Brain microvascular endothelial cell (primary cell): ENCODE measurements at regions not wholly inside any gene's neighbourhood (a gene's known extent, or its start where the extent isn't known, plus 50 kb on each side); places are given as distances from the start of the nearest gene placed in this dataset.
"Not testable (repeated sequence)": the region's sequence is repeated elsewhere in the genome, so short reads cannot be mapped to it uniquely, and the experiment has no call there.

Experiments used
- DNase-seq: peaks from one replicate; pipeline ENCODE4 v3.0.0-alpha.2; 2020
- H3K27ac ChIP-seq: fragments of 250-450 bp; sonication (Bioruptor Pico); 2 replicates; pipeline ENCODE4 v1.5.1; 2020; ENCODE audit warnings: mild to moderate bottlenecking, moderate library complexity
- H3K27me3 ChIP-seq: fragments of 250-450 bp; sonication (Bioruptor Pico); replicated peaks from 2 replicates; pipeline ENCODE4 v1.5.1; 2020; ENCODE audit warnings: mild to moderate bottlenecking
- H3K36me3 ChIP-seq: fragments of 250-450 bp; sonication (Bioruptor Pico); replicated peaks from 2 replicates; pipeline ENCODE4 v1.5.1; 2020; ENCODE audit warnings: mild to moderate bottlenecking
- H3K4me3 ChIP-seq: 2 replicates; pipeline ENCODE4 v1.5.1; 2011; ENCODE audit warnings: low read depth, mild to moderate bottlenecking, control low read depth, low read length, moderate library complexity
- in situ Hi-C: cut with HindIII; loops from 2 replicates; pipeline ENCODE4 v1.10.0; 2017; ENCODE audit warnings: low sequenced_read_pairs, low pct_ligation_motif_present
- TF ChIP-seq, protein P1 (sequence below): IDR thresholded peaks from 2 replicates; pipeline ENCODE4 v1.5.1; 2011; ENCODE audit warnings: low read depth, mild to moderate bottlenecking, moderate library complexity, low read length, control low read depth, inconsistent platforms; ENCODE audit errors: missing control alignments

- DNase-seq = no peak
- TF ChIP-seq, protein P1, sequence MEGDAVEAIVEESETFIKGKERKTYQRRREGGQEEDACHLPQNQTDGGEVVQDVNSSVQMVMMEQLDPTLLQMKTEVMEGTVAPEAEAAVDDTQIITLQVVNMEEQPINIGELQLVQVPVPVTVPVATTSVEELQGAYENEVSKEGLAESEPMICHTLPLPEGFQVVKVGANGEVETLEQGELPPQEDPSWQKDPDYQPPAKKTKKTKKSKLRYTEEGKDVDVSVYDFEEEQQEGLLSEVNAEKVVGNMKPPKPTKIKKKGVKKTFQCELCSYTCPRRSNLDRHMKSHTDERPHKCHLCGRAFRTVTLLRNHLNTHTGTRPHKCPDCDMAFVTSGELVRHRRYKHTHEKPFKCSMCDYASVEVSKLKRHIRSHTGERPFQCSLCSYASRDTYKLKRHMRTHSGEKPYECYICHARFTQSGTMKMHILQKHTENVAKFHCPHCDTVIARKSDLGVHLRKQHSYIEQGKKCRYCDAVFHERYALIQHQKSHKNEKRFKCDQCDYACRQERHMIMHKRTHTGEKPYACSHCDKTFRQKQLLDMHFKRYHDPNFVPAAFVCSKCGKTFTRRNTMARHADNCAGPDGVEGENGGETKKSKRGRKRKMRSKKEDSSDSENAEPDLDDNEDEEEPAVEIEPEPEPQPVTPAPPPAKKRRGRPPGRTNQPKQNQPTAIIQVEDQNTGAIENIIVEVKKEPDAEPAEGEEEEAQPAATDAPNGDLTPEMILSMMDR = no peak
- Histone ChIP-seq H3K27me3 (no peaks in the 10 kb centered on the region), H3K27ac (no peak overlapping the region), H3K4me3 (no peak overlapping the region), H3K36me3 (no peaks in the 10 kb centered on the region)
- in situ Hi-C loops = no loop called here
Measured at GRCh38 chr4:3623106-3623505, 90.9 kb upstream of the LRPAP1 start.

GRCh38 chr4:3620365-3620764, 88.1 kb upstream of the LRPAP1 start:
- H3K36me3 ChIP-seq, H3K27ac ChIP-seq, H3K27me3 ChIP-seq, H3K4me3 ChIP-seq, in situ Hi-C loops, DNase-seq: not testable (repeated sequence)

- H3K27ac ChIP-seq, in situ Hi-C loops, DNase-seq, H3K36me3 ChIP-seq, H3K4me3 ChIP-seq, H3K27me3 ChIP-seq: not testable (repeated sequence)
Measured at GRCh38 chr4:3619698-3620097, 87.5 kb upstream of the LRPAP1 start.

DNA sequence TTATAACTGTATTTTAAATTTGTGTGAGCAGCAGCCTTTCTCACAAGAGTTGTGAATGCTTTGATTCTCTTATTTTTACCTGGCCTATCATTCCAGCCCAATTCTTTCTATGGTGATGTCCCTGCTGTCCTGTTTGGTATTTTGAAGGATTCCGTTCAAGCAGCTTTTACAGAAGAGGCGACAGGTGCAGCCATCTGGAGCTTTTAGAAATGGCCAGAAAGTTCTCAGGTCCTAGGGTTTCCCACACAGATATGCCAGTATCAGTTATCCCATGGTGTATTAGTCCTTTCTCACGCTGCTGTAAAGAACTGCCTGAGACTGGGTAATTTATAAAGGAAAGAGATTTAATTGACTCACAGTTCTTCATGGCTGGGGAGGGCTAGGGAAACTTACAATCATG, 86.1 kb upstream of the LRPAP1 start:
- DNase-seq, H3K36me3 ChIP-seq, H3K27me3 ChIP-seq, H3K4me3 ChIP-seq, H3K27ac ChIP-seq, in situ Hi-C loops: not testable (repeated sequence)

DNA sequence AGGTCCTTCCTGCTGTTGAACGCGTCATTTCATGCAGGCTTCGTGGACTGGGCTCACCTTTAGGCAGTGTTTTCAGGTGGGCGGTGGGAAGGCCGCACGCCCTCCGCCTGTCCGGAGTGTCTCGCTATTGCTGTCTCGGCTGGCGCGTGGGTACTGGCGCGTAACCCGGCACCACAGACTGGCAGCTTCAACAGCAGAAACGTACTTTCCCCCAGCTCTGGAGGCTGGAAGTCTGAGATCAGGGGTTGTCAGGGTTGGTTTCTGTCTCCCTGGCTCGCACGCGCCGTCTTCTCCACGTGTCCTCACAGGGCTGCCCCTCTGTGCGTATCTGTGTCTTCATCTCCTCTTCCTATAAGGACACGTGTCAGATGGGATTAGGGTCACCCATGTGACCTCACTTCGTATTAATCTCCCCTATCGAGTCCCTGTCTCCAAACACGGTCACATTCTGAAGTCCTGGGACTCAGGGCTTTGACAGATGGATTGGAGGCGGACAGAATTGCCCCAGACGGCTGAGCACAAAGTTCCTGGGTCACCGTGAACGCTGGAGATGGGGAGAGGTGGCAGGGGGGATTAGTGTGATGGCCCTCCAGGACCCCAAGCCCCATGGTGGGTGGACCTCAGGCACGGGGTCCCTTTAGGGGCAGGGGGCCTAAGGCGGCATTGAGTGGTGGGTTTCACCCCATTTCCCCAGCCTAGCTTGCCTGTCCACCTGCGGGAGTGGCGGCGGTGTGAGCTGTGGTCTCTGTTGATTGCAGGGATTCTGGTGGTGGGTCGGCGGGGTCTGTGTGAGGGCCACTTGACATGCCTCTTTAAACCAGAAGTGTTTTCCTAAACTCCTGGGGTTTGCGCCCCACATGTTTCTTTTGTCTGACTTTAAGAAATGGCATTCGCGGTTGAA, 83.4 kb upstream of the LRPAP1 start:
- TF ChIP-seq, protein P1 = no peak
- no peaks in the 10 kb centered on the region for H3K36me3 ChIP-seq
- H3K4me3 ChIP-seq = no peak overlapping the region
- in situ Hi-C loops = no loop called here
- DNase-seq = no peak
- H3K27ac ChIP-seq = no peak overlapping the region
- H3K27me3 ChIP-seq = no peaks in the 10 kb centered on the region

- Histone ChIP-seq H3K4me3 (no peak overlapping the region), H3K36me3 (no peaks in the 10 kb centered on the region), H3K27ac (no peak overlapping the region), H3K27me3 (no peaks in the 10 kb centered on the region)
- in situ Hi-C loops = no loop called here
- TF ChIP-seq, protein P1 = no peak
- DNase-seq = no peak
Measured at GRCh38 chr4:3614731-3614980, 82.4 kb upstream of the LRPAP1 start.

DNA sequence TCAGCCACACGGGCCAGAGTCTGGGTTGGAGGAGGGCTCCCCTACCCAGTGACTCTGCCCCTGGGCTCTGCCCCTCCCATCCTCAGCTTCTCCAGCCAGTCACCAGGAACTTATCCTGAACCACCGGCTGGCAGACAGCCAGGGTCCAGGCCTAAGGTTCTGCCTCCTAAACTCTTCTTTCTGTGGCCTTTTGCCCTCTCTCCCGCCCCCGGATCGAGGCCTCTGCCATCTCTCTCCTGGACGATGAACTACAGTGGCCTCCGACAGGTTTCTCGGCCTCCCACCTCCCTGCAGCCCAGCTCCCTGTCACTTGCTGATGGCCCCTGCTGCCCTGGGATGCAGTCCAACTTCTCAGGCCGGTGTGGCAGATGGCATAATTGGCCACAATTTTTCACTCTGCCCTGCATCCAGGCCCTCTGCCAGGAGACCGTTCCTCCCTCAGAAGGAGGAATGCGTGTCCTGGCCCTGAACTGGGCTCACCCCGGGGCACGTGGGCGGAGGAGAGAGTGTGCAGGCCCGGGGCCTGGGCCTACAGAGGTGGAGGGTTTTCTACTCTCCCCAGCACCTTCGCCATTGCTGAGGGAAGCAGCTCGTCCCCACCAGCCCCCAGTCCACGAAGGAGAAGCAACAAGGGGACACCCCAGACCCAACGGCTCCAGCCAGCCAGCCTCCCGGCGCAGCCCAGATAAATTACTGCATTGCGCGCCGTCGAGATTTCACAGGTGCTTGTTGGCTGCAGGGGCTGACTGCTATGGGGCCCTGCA, 81.9 kb upstream of the LRPAP1 start:
- in situ Hi-C loops = no loop called here
- Histone ChIP-seq H3K27ac (no peak overlapping the region), H3K36me3 (no peaks in the 10 kb centered on the region), H3K4me3 (no peak overlapping the region), H3K27me3 (no peaks in the 10 kb centered on the region)
- TF ChIP-seq, protein P1 = no peak
- DNase-seq = no peak
